GM12891 (cell line): ENCODE measurements at regions not wholly inside any gene's neighbourhood (a gene's known extent, or its start where the extent isn't known, plus 50 kb on each side); places are given as distances from the start of the nearest gene placed in this dataset.

ENCODE experiments used
- DNase-seq: peaks from one replicate; pipeline ENCODE4 v3.0.0; 2011; ENCODE audit warnings: low spot score; ENCODE audit not compliant: insufficient read length
- FAIRE-seq: peaks from 2 replicates; lab custom pipeline; 2011; peaks lifted over from hg19 to GRCh38; lab: Jason Lieb, UNC
- PAX5 ChIP-seq: IDR thresholded peaks from 2 replicates; pipeline ENCODE4 v1.6.1; 2011; ENCODE audit warnings: low read length, moderate library complexity, mild to moderate bottlenecking; ENCODE audit not compliant: insufficient read depth, severe bottlenecking
- POLR2A ChIP-seq: IDR thresholded peaks from 2 replicates; pipeline ENCODE4 v1.6.1; 2011; ENCODE audit warnings: low read depth, low read length, control low read depth
- POLR2AphosphoS5 ChIP-seq: IDR thresholded peaks from 2 replicates; pipeline ENCODE4 v1.6.1; 2011; ENCODE audit warnings: low read depth, low read length, control low read depth
- POU2F2 ChIP-seq: IDR thresholded peaks from 2 replicates; pipeline ENCODE4 v1.6.1; 2011; ENCODE audit warnings: low read depth, mild to moderate bottlenecking, control low read depth, low read length, moderate library complexity
- SPI1 ChIP-seq: IDR thresholded peaks from 2 replicates; pipeline ENCODE4 v1.6.1; 2011; ENCODE audit warnings: low read depth, low read length, control low read depth
- TAF1 ChIP-seq: IDR thresholded peaks from 2 replicates; pipeline ENCODE4 v1.6.1; 2011; ENCODE audit warnings: low read depth, low read length, control low read depth

- DNase-seq: no peak
- peak; percentile 70 for TF ChIP-seq SPI1
- no peak for TF ChIP-seq POLR2A
- no peak for TF ChIP-seq POU2F2
- TF ChIP-seq PAX5: no peak
- TF ChIP-seq TAF1: no peak
- peak; percentile 83 for FAIRE-seq
Observed at GRCh38 chr10:6350609-6351008, 147.9 kb downstream of the PFKFB3 start.

- no peak for TF ChIP-seq SPI1
- no peak for TF ChIP-seq POLR2AphosphoS5
- no peak for TF ChIP-seq TAF1
- no peak for TF ChIP-seq PAX5
- no peak for TF ChIP-seq POLR2A
- TF ChIP-seq POU2F2: no peak
- peak; percentile 26 for FAIRE-seq
- no peak for DNase-seq
Observed at GRCh38 chr10:6351495-6351894, 148.8 kb downstream of the PFKFB3 start.

- TF ChIP-seq POU2F2 (no peak), POLR2A (no peak), POLR2AphosphoS5 (no peak), TAF1 (no peak), PAX5 (no peak), SPI1 (no peak)
- DNase-seq (no peak), FAIRE-seq (no peak)
Observed at GRCh38 chr10:6353526-6353925, 150.8 kb downstream of the PFKFB3 start.

- no peak for TF ChIP-seq POLR2AphosphoS5
- no peak for TF ChIP-seq TAF1
- no peak for TF ChIP-seq POU2F2
- no peak for TF ChIP-seq SPI1
- no peak for TF ChIP-seq POLR2A
- TF ChIP-seq PAX5: no peak
- FAIRE-seq: no peak
- DNase-seq: no peak
Observed at GRCh38 chr10:6354168-6354772, 151.5 kb downstream of the PFKFB3 start.

- no peak for FAIRE-seq
- TF ChIP-seq POLR2AphosphoS5: no peak
- TF ChIP-seq SPI1: no peak
- TF ChIP-seq PAX5: no peak
- TF ChIP-seq POLR2A: no peak
- no peak for TF ChIP-seq POU2F2
- TF ChIP-seq TAF1: no peak
Observed at GRCh38 chr10:6356280-6356793, 153.6 kb downstream of the PFKFB3 start.

GRCh38 chr10:6361869-6362268 is 159.1 kb downstream of the PFKFB3 start:
- FAIRE-seq: no peak
- TF ChIP-seq POLR2AphosphoS5: no peak
- no peak for TF ChIP-seq SPI1
- TF ChIP-seq POLR2A: no peak
- no peak for TF ChIP-seq PAX5
- no peak for TF ChIP-seq TAF1
- no peak for TF ChIP-seq POU2F2

More at GRCh38 chr10:6356280-6356793, 153.6 kb downstream of the PFKFB3 start:
- no peak for DNase-seq

GRCh38 chr10:6362879-6363278 is 160.1 kb downstream of the PFKFB3 start:
- TF ChIP-seq SPI1: no peak
- no peak for TF ChIP-seq POU2F2
- no peak for TF ChIP-seq PAX5
- TF ChIP-seq TAF1: no peak
- TF ChIP-seq POLR2AphosphoS5: no peak
- no peak for TF ChIP-seq POLR2A
- no peak for FAIRE-seq
- DNase-seq: no peak

More at GRCh38 chr10:6361869-6362268, 159.1 kb downstream of the PFKFB3 start:
- DNase-seq: no peak

- FAIRE-seq (no peak), DNase-seq (no peak)
Observed at GRCh38 chr10:6363511-6363910, 160.8 kb downstream of the PFKFB3 start.

GRCh38 chr10:6364283-6364682 is 161.6 kb downstream of the PFKFB3 start:
- no peak for TF ChIP-seq POU2F2
- no peak for TF ChIP-seq POLR2AphosphoS5
- no peak for TF ChIP-seq POLR2A
- no peak for TF ChIP-seq PAX5
- TF ChIP-seq TAF1: no peak
- no peak for TF ChIP-seq SPI1
- no peak for FAIRE-seq
- DNase-seq: no peak

More at GRCh38 chr10:6363511-6363910, 160.8 kb downstream of the PFKFB3 start:
- no peak for TF ChIP-seq POLR2AphosphoS5
- no peak for TF ChIP-seq POU2F2
- TF ChIP-seq TAF1: no peak
- no peak for TF ChIP-seq POLR2A
- TF ChIP-seq PAX5: no peak
- TF ChIP-seq SPI1: no peak

GRCh38 chr10:6364893-6365292 is 162.2 kb downstream of the PFKFB3 start:
- no peak for FAIRE-seq
- no peak for DNase-seq
- TF ChIP-seq TAF1 (no peak), POLR2AphosphoS5 (no peak), POU2F2 (no peak), PAX5 (no peak), POLR2A (no peak)

- TF ChIP-seq POLR2AphosphoS5 (no peak), SPI1 (no peak), POLR2A (no peak), TAF1 (no peak), POU2F2 (no peak), PAX5 (no peak)
- FAIRE-seq (no peak), DNase-seq (no peak)
Observed at GRCh38 chr10:6365384-6365783, 162.7 kb downstream of the PFKFB3 start.
